ENCODE measurements at regions not wholly inside any gene's neighbourhood (a gene's known extent, or its start where the extent isn't known, plus 50 kb on each side); places are given as distances from the start of the nearest gene placed in this dataset.

- TF ChIP-seq CTCF (IDR thresholded peaks at IDR 0.05) (no peak), POLR2A (IDR thresholded peaks at IDR 0.05) (no peak), EP300 (IDR thresholded peaks at IDR 0.05) (no peak)
These were observed 245.3 kb upstream of the RAB4A start for GRCh38 chr1:229025576-229025975.

Data from ovary (tissue), 3 donors.